ENCODE measurements at regions not wholly inside any gene's neighbourhood (a gene's known extent, or its start where the extent isn't known, plus 50 kb on each side); places are given as distances from the start of the nearest gene placed in this dataset.

DNA sequence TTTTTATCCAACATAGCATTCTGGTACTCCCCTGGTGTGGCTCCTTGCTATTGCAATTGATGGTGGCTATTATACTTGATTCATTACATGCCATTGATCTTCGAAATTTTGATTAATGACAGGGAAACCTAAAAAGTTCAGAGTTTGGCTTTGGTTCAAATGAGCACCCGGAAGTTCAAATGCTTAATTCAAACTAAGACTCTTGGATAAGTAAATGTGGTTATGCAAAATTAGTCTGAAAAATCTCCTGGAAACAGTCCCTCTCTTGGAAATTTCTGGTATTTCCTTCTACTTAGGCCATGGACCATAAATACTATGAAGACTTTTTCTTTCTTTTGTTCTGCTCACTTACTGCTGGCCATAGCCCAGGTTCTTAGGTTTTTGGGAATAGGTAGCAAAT, 65.3 kb upstream of the SMIM21 start:
- TF ChIP-seq EP300 (IDR thresholded peaks at IDR 0.05; ENCODE audit: borderline replicate concordance) (no peak), TAF1 (IDR thresholded peaks at IDR 0.05; ENCODE audit: low read depth) (no peak), RAD21 (IDR thresholded peaks at IDR 0.05; ENCODE audit: low read depth) (no peak), MAX (IDR thresholded peaks at IDR 0.05) (no peak)

DNA sequence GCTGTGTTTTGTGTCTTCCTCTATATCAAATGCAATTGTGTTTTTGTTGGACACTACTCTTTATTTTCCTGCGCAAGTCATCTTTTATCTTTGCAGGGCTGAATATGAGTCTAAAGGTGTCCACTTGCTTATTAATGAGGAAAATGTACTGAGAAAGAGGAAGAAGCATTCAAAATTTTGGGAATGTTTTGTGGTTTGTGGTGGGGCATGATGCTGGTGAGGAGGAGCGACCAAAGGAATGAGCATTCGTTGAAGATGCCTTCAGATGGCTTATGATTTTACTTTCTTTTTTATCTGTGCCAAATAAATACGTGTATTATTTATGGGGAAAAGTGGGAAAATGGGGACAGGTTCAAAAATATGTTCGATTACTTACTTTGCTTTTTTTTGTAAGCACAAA, 63.9 kb upstream of the SMIM21 start:
- TF ChIP-seq EGR1 (IDR thresholded peaks at IDR 0.05) (no peak), MAX (IDR thresholded peaks at IDR 0.05) (no peak), TAF1 (IDR thresholded peaks at IDR 0.05; ENCODE audit: low read depth) (no peak), CREB1 (IDR thresholded peaks at IDR 0.05; ENCODE audit: low read depth) (no peak), YY1 (IDR thresholded peaks at IDR 0.05; ENCODE audit: low read depth) (no peak), RAD21 (IDR thresholded peaks at IDR 0.05; ENCODE audit: low read depth) (no peak)

- no peak for TF ChIP-seq ZBTB7A (IDR thresholded peaks at IDR 0.05; ENCODE audit: low read depth)
- TF ChIP-seq EP300 (IDR thresholded peaks at IDR 0.05; ENCODE audit: borderline replicate concordance) = no peak
- TF ChIP-seq MAX (IDR thresholded peaks at IDR 0.05) = no peak
- no peak for TF ChIP-seq REST (IDR thresholded peaks at IDR 0.05; ENCODE audit: low read depth)
- no peak for TF ChIP-seq TEAD4 (IDR thresholded peaks at IDR 0.05)
- TF ChIP-seq YY1 (IDR thresholded peaks at IDR 0.05; ENCODE audit: low read depth) = no peak
- TF ChIP-seq EGR1 (IDR thresholded peaks at IDR 0.05) = no peak
- TF ChIP-seq, protein P1, sequence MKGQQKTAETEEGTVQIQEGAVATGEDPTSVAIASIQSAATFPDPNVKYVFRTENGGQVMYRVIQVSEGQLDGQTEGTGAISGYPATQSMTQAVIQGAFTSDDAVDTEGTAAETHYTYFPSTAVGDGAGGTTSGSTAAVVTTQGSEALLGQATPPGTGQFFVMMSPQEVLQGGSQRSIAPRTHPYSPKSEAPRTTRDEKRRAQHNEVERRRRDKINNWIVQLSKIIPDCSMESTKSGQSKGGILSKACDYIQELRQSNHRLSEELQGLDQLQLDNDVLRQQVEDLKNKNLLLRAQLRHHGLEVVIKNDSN (IDR thresholded peaks at IDR 0.05) = no peak
- TF ChIP-seq CREB1 (IDR thresholded peaks at IDR 0.05; ENCODE audit: low read depth) = no peak
- no peak for TF ChIP-seq RAD21 (IDR thresholded peaks at IDR 0.05; ENCODE audit: low read depth)
- TF ChIP-seq TCF12 (IDR thresholded peaks at IDR 0.05; ENCODE audit: low read depth) = no peak
These were observed 62.1 kb upstream of the SMIM21 start for GRCh38 chr18:75489493-75490190.

GRCh38 chr18:75483662-75484061, 56.2 kb upstream of the SMIM21 start:
- no peak for TF ChIP-seq FOXM1 (IDR thresholded peaks at IDR 0.05; ENCODE audit: borderline replicate concordance, low read depth)
- TF ChIP-seq CEBPB (IDR thresholded peaks at IDR 0.05) = no peak
- no peak for TF ChIP-seq CREB1 (IDR thresholded peaks at IDR 0.05; ENCODE audit: low read depth)
- TF ChIP-seq, protein P1 (IDR thresholded peaks at IDR 0.05) = no peak
- TF ChIP-seq EP300 (IDR thresholded peaks at IDR 0.05; ENCODE audit: borderline replicate concordance) = no peak
- no peak for TF ChIP-seq NFIC (IDR thresholded peaks at IDR 0.05)
- TF ChIP-seq ZBTB7A (IDR thresholded peaks at IDR 0.05; ENCODE audit: low read depth) = no peak
- no peak for TF ChIP-seq EGR1 (IDR thresholded peaks at IDR 0.05)
- TF ChIP-seq REST (IDR thresholded peaks at IDR 0.05; ENCODE audit: low read depth) = no peak
- no peak for TF ChIP-seq MAX (IDR thresholded peaks at IDR 0.05)
- no peak for TF ChIP-seq TCF12 (IDR thresholded peaks at IDR 0.05; ENCODE audit: low read depth)
- TF ChIP-seq YY1 (IDR thresholded peaks at IDR 0.05; ENCODE audit: low read depth) = no peak
- TF ChIP-seq TAF1 (IDR thresholded peaks at IDR 0.05; ENCODE audit: low read depth) = no peak
- TF ChIP-seq RAD21 (IDR thresholded peaks at IDR 0.05; ENCODE audit: low read depth) = no peak
- no peak for TF ChIP-seq TEAD4 (IDR thresholded peaks at IDR 0.05)

DNA sequence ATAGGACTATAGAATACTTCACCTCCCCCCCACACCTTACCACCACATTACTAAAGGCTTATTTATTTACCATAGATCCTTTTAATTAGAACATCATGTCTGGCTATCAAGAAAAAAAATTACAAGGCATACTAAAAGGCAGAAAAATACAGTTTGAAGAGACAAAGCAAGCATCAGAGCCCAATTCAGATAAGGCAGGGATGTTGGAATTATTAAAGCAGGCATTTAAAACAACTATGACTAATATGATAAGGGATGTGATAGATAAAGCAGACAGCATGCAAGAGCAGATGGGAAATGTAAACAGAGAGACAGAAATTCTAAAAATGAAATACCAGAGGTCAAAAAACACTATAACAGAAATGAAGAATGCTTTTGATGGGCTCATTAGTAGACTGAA, 55.4 kb upstream of the SMIM21 start:
- TF ChIP-seq CEBPB (IDR thresholded peaks at IDR 0.05) (no peak), CREB1 (IDR thresholded peaks at IDR 0.05; ENCODE audit: low read depth) (no peak), RAD21 (IDR thresholded peaks at IDR 0.05; ENCODE audit: low read depth) (no peak), TCF12 (IDR thresholded peaks at IDR 0.05; ENCODE audit: low read depth) (no peak), REST (IDR thresholded peaks at IDR 0.05; ENCODE audit: low read depth) (no peak), NFIC (IDR thresholded peaks at IDR 0.05) (no peak), TAF1 (IDR thresholded peaks at IDR 0.05; ENCODE audit: low read depth) (no peak), EGR1 (IDR thresholded peaks at IDR 0.05) (no peak), FOXM1 (IDR thresholded peaks at IDR 0.05; ENCODE audit: borderline replicate concordance, low read depth) (no peak), MAX (IDR thresholded peaks at IDR 0.05) (no peak), ZBTB7A (IDR thresholded peaks at IDR 0.05; ENCODE audit: low read depth) (no peak), EP300 (IDR thresholded peaks at IDR 0.05; ENCODE audit: borderline replicate concordance) (no peak)
- TF ChIP-seq, protein P1 (IDR thresholded peaks at IDR 0.05) = no peak

Measured in Ishikawa (cell line).